ENCODE measurements at regions not wholly inside any gene's neighbourhood (a gene's known extent, or its start where the extent isn't known, plus 50 kb on each side); places are given as distances from the start of the nearest gene placed in this dataset.

GRCh38 chr11:112651386-112651785, 309.8 kb upstream of the NCAM1 start:
- H3F3A ChIP-seq (ENCODE audit: control insufficient read depth, insufficient read depth), result no peaks in the 10 kb centered on the region
- H3K4me1 ChIP-seq (ENCODE audit: control insufficient read depth, low read length), result no peaks in the 10 kb centered on the region
- no peaks in the 10 kb centered on the region for H3K36me3 ChIP-seq (ENCODE audit: control insufficient read depth, low read length)
- H3K4me2 ChIP-seq (ENCODE audit: low read length), result no peak overlapping the region
- H3K79me2 ChIP-seq (ENCODE audit: control insufficient read depth, low read length), result no peaks in the 10 kb centered on the region
- H3K9me3 ChIP-seq (ENCODE audit: control insufficient read depth, insufficient read depth, low read length), result no peaks in the 10 kb centered on the region
- no peak overlapping the region for H3K4me3 ChIP-seq (ENCODE audit: low read length)
- TF ChIP-seq EZH2phosphoT487 (IDR thresholded peaks at IDR 0.05; ENCODE audit: borderline replicate concordance, low read length) (no peak), CTCF (IDR thresholded peaks at IDR 0.05; ENCODE audit: low read depth, low read length, poor library complexity, severe bottlenecking) (no peak)
- H3K9me2 ChIP-seq (replicated peaks; ENCODE audit: control insufficient read depth, low read length), result no peaks in the 10 kb centered on the region
- H4K20me1 ChIP-seq (ENCODE audit: control insufficient read depth, insufficient read depth, low read depth, low read length), result no peaks in the 10 kb centered on the region
- H3K27ac ChIP-seq (ENCODE audit: low read depth, low read length), result no peak overlapping the region
- no peaks in the 10 kb centered on the region for H3K27me3 ChIP-seq (ENCODE audit: control insufficient read depth, low read length)

- Histone ChIP-seq H3F3A (ENCODE audit: control insufficient read depth, insufficient read depth) (no peaks in the 10 kb centered on the region), H3K36me3 (ENCODE audit: control insufficient read depth, low read length) (no peaks in the 10 kb centered on the region), H3K27ac (ENCODE audit: low read depth, low read length) (no peak overlapping the region), H4K20me1 (ENCODE audit: control insufficient read depth, insufficient read depth, low read depth, low read length) (no peaks in the 10 kb centered on the region), H3K27me3 (ENCODE audit: control insufficient read depth, low read length) (no peaks in the 10 kb centered on the region), H3K4me3 (ENCODE audit: low read length) (no peak overlapping the region), H3K9me2 (replicated peaks; ENCODE audit: control insufficient read depth, low read length) (no peaks in the 10 kb centered on the region), H3K4me1 (ENCODE audit: control insufficient read depth, low read length) (no peaks in the 10 kb centered on the region), H3K9me3 (ENCODE audit: control insufficient read depth, insufficient read depth, low read length) (no peaks in the 10 kb centered on the region), H3K79me2 (ENCODE audit: control insufficient read depth, low read length) (no peaks in the 10 kb centered on the region), H3K4me2 (ENCODE audit: low read length) (no peak overlapping the region)
- TF ChIP-seq CTCF (IDR thresholded peaks at IDR 0.05; ENCODE audit: low read depth, low read length, poor library complexity, severe bottlenecking), result no peak
- TF ChIP-seq EZH2phosphoT487 (IDR thresholded peaks at IDR 0.05; ENCODE audit: borderline replicate concordance, low read length), result no peak
These were observed 308.3 kb upstream of the NCAM1 start for GRCh38 chr11:112652786-112653390.

- Histone ChIP-seq H3K36me3 (ENCODE audit: control insufficient read depth, low read length) (no peaks in the 10 kb centered on the region), H3K4me3 (ENCODE audit: low read length) (no peak overlapping the region), H3K79me2 (ENCODE audit: control insufficient read depth, low read length) (no peaks in the 10 kb centered on the region), H3K27me3 (ENCODE audit: control insufficient read depth, low read length) (no peaks in the 10 kb centered on the region; the same call in 1 of the 2 replicates), H3K9me3 (ENCODE audit: control insufficient read depth, insufficient read depth, low read length) (no peaks in the 10 kb centered on the region), H3K27ac (ENCODE audit: low read depth, low read length) (no peak overlapping the region), H4K20me1 (ENCODE audit: control insufficient read depth, insufficient read depth, low read depth, low read length) (no peaks in the 10 kb centered on the region), H3K4me2 (ENCODE audit: low read length) (no peak overlapping the region), H3K4me1 (ENCODE audit: control insufficient read depth, low read length) (no peaks in the 10 kb centered on the region), H3K9me2 (replicated peaks; ENCODE audit: control insufficient read depth, low read length) (no peaks in the 10 kb centered on the region), H3F3A (ENCODE audit: control insufficient read depth, insufficient read depth) (no peaks in the 10 kb centered on the region)
- TF ChIP-seq CTCF (IDR thresholded peaks at IDR 0.05; ENCODE audit: low read depth, low read length, poor library complexity, severe bottlenecking) (no peak), EZH2phosphoT487 (IDR thresholded peaks at IDR 0.05; ENCODE audit: borderline replicate concordance, low read length) (no peak)
These were observed 305.8 kb upstream of the NCAM1 start for GRCh38 chr11:112655371-112655770.

All from DOHH2 (cell line).